ENCODE measurements at regions not wholly inside any gene's neighbourhood (a gene's known extent, or its start where the extent isn't known, plus 50 kb on each side); places are given as distances from the start of the nearest gene placed in this dataset.

DNA sequence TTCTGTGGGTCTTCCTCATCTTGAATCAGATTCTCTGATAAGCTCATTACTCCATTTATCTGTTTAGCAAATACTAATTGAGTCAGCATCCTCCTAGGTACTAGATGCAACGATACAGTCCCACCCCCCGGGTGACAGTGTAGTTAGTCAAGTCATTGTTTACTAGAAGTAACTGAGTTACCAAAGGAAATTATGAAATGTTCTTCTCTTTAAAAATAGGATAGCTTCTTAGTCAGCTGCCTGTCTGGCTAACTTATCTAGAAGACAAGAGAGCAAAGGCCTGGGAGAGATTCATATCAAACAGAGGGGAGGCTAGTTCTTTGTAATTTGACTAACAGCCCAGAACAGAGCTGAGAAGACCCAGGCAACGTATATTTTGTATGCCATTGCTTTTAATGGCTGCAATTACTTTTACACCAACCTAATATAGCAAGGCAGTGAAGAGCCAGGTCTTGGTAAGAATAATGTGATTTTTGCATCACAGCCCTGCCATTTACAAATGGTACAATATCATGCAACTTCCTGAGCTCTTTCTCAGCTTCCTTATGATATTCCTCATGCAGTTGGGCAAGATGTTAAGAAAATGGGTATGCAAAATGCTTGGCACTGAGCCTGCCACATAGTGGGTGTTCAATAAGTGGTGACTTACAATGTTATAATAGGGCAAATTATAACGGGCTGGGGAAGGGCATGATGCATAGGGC, 149.9 kb downstream of the CHIC2 start:
- TF ChIP-seq, protein P1, sequence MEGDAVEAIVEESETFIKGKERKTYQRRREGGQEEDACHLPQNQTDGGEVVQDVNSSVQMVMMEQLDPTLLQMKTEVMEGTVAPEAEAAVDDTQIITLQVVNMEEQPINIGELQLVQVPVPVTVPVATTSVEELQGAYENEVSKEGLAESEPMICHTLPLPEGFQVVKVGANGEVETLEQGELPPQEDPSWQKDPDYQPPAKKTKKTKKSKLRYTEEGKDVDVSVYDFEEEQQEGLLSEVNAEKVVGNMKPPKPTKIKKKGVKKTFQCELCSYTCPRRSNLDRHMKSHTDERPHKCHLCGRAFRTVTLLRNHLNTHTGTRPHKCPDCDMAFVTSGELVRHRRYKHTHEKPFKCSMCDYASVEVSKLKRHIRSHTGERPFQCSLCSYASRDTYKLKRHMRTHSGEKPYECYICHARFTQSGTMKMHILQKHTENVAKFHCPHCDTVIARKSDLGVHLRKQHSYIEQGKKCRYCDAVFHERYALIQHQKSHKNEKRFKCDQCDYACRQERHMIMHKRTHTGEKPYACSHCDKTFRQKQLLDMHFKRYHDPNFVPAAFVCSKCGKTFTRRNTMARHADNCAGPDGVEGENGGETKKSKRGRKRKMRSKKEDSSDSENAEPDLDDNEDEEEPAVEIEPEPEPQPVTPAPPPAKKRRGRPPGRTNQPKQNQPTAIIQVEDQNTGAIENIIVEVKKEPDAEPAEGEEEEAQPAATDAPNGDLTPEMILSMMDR (IDR thresholded peaks at IDR 0.05): no peak
- TF ChIP-seq POLR2A (IDR thresholded peaks at IDR 0.05): no peak
